GM23248 (cell line): ENCODE measurements at regions not wholly inside any gene's neighbourhood (a gene's known extent, or its start where the extent isn't known, plus 50 kb on each side); places are given as distances from the start of the nearest gene placed in this dataset.

ENCODE experiments used
- EZH2 ChIP-seq: fragments of 200-600 bp; sonication (generic); IDR thresholded peaks from 2 replicates; pipeline ENCODE4 v1.6.1; 2018; ENCODE audit warnings: antibody characterized with exemption, mild to moderate bottlenecking; ENCODE audit not compliant: insufficient read depth, poor library complexity, severe bottlenecking
- EZH2phosphoT487 ChIP-seq: fragments of 200-600 bp; sonication (generic); IDR thresholded peaks from 2 replicates; pipeline ENCODE4 v1.6.1; 2018; ENCODE audit warnings: antibody characterized with exemption, moderate library complexity, mild to moderate bottlenecking, low read depth; ENCODE audit not compliant: insufficient read depth

- TF ChIP-seq EZH2 (no peak), EZH2phosphoT487 (no peak)
Observed at GRCh38 chr6:71181565-71181964, 107.0 kb upstream of the OGFRL1 start.
